BJ (cell line): ENCODE measurements at regions not wholly inside any gene's neighbourhood (a gene's known extent, or its start where the extent isn't known, plus 50 kb on each side); places are given as distances from the start of the nearest gene placed in this dataset.

Experiments used
- CTCF ChIA-PET: fragments of 350-600 bp; formaldehyde crosslinking; extraction: SDS; loops from one replicate; lab custom pipeline; 2021; ENCODE audit warnings: antibody characterized with exemption, inconsistent platforms; lab: Yijun Ruan, JAX
- POLR2A ChIA-PET: fragments of 300-600 bp; sonication (Branson Sonifier 250); formaldehyde crosslinking; extraction: SDS; loops from one replicate; lab custom pipeline; 2021; ENCODE audit warnings: antibody characterized with exemption; lab: Charles Lee
- DNase-seq: peaks from one replicate; pipeline ENCODE4 v3.0.0-alpha.2; 2011; ENCODE audit warnings: low read depth
- H3K27me3 ChIP-seq: 2 replicates; pipeline ENCODE4 v1.6.0; 2011; ENCODE audit warnings: low read length; ENCODE audit not compliant: control insufficient read depth, insufficient read depth
- H3K36me3 ChIP-seq: 2 replicates; pipeline ENCODE4 v1.5.1; 2011; ENCODE audit warnings: low read length; ENCODE audit not compliant: control insufficient read depth, insufficient read depth
- H3K4me3 ChIP-seq: 2 replicates; pipeline ENCODE4 v1.5.1; 2011; ENCODE audit warnings: low read depth, mild to moderate bottlenecking, control low read depth, low read length
- CTCF ChIP-seq: IDR thresholded peaks from 2 replicates; pipeline ENCODE4 v1.5.1; 2011; ENCODE audit warnings: low read depth, mild to moderate bottlenecking, control low read depth, inconsistent platforms, low read length, moderate library complexity; ENCODE audit not compliant: insufficient read depth

GRCh38 chr17:62870552-62870971 lies 62.4 kb upstream of the MARCHF10 start:
- H3K4me3 ChIP-seq: no peak overlapping the region
- ChIA-PET CTCF (interaction anchor here (1.4 kb wide), 1 partner anchor 15 kb away, joined by 3 read pairs; no protein-coding TSS in a partner anchor), POLR2A (no interaction called here)
- H3K36me3 ChIP-seq: no peaks in the 10 kb centered on the region
- H3K27me3 ChIP-seq: peaks cover 4% of the 10 kb centered on the region; the same call in 1 of the 2 replicates
- no peak for DNase-seq
- TF ChIP-seq CTCF: no peak

- CTCF ChIA-PET: interaction anchor here (0.6 to 1.4 kb wide), 2 partner anchors 15 to 22 kb away, joined by 3 to 4 read pairs; no protein-coding TSS in a partner anchor
- no peak for DNase-seq
- Histone ChIP-seq H3K4me3 (no peak overlapping the region), H3K36me3 (no peaks in the 10 kb centered on the region), H3K27me3 (peaks cover 4% of the 10 kb centered on the region; the same call in 1 of the 2 replicates)
- POLR2A ChIA-PET: no interaction called here
- TF ChIP-seq CTCF: no peak
Observed at GRCh38 chr17:62870030-62870541, 62.0 kb upstream of the MARCHF10 start.

- Histone ChIP-seq H3K27me3 (peaks cover 4% of the 10 kb centered on the region; the same call in 1 of the 2 replicates), H3K36me3 (no peaks in the 10 kb centered on the region), H3K4me3 (no peak overlapping the region)
- POLR2A ChIA-PET: no interaction called here
- CTCF ChIA-PET: no interaction called here
- DNase-seq: no peak
- TF ChIP-seq CTCF: no peak
Observed at GRCh38 chr17:62868723-62869122, 60.6 kb upstream of the MARCHF10 start.

- H3K4me3 ChIP-seq: no peak overlapping the region
- H3K36me3 ChIP-seq: no peaks in the 10 kb centered on the region
- POLR2A ChIA-PET: no interaction called here
- peaks cover 4% of the 10 kb centered on the region for H3K27me3 ChIP-seq
- no peak for TF ChIP-seq CTCF
- CTCF ChIA-PET: no interaction called here
- no peak for DNase-seq
Observed at GRCh38 chr17:62868008-62868407, 59.9 kb upstream of the MARCHF10 start.

GRCh38 chr17:62867303-62867702 lies 59.2 kb upstream of the MARCHF10 start:
- no peak for TF ChIP-seq CTCF
- ChIA-PET CTCF (interaction anchor here (0.5 to 1.0 kb wide), 2 partner anchors 8 to 17 kb away, joined by 3 read pairs; no protein-coding TSS in a partner anchor), POLR2A (no interaction called here)
- peaks cover 4% of the 10 kb centered on the region for H3K27me3 ChIP-seq
- no peak overlapping the region for H3K4me3 ChIP-seq
- no peaks in the 10 kb centered on the region for H3K36me3 ChIP-seq
- DNase-seq: no peak
